NT2/D1 (cell line): ENCODE measurements at regions not wholly inside any gene's neighbourhood (a gene's known extent, or its start where the extent isn't known, plus 50 kb on each side); places are given as distances from the start of the nearest gene placed in this dataset.
"Not testable (repeated sequence)": the region's sequence is repeated elsewhere in the genome, so short reads cannot be mapped to it uniquely, and the experiment has no call there.

Experiments used
- DNase-seq: peaks from one replicate; pipeline ENCODE4 v3.0.0-alpha.2; 2011; ENCODE audit warnings: low read depth, low spot score
- H3K27me3 ChIP-seq: 2 replicates; pipeline ENCODE4 v1.6.0; 2011; ENCODE audit warnings: mild to moderate bottlenecking; ENCODE audit not compliant: insufficient read length, insufficient read depth
- H3K36me3 ChIP-seq: 2 replicates; pipeline ENCODE4 v1.6.1; 2011; ENCODE audit warnings: mild to moderate bottlenecking, low read length, mixed read lengths; ENCODE audit not compliant: insufficient read depth, insufficient read length
- H3K4me1 ChIP-seq: 2 replicates; pipeline ENCODE4 v1.5.1; 2011; ENCODE audit not compliant: insufficient read depth, insufficient read length
- H3K4me3 ChIP-seq: 2 replicates; pipeline ENCODE4 v1.5.1; 2011; ENCODE audit warnings: low read depth; ENCODE audit not compliant: insufficient read length
- H3K9ac ChIP-seq: 2 replicates; pipeline ENCODE4 v1.6.0; 2011; ENCODE audit warnings: low read depth; ENCODE audit not compliant: insufficient read length
- H3K9me3 ChIP-seq: 2 replicates; pipeline ENCODE4 v1.5.1; 2011; ENCODE audit warnings: mild to moderate bottlenecking, low read length; ENCODE audit not compliant: insufficient read depth
- SUZ12 ChIP-seq: IDR thresholded peaks from 2 replicates; pipeline ENCODE4 v1.6.1; 2011; ENCODE audit not compliant: insufficient read length, insufficient read depth; ENCODE audit errors: extremely low read depth
- YY1 ChIP-seq: IDR thresholded peaks from 2 replicates; pipeline ENCODE4 v1.6.1; 2011; ENCODE audit not compliant: insufficient read length, insufficient read depth
- ZNF274 ChIP-seq: IDR thresholded peaks from 2 replicates; pipeline ENCODE4 v1.6.1; 2011; ENCODE audit warnings: mild to moderate bottlenecking, low read depth, low read length

DNA sequence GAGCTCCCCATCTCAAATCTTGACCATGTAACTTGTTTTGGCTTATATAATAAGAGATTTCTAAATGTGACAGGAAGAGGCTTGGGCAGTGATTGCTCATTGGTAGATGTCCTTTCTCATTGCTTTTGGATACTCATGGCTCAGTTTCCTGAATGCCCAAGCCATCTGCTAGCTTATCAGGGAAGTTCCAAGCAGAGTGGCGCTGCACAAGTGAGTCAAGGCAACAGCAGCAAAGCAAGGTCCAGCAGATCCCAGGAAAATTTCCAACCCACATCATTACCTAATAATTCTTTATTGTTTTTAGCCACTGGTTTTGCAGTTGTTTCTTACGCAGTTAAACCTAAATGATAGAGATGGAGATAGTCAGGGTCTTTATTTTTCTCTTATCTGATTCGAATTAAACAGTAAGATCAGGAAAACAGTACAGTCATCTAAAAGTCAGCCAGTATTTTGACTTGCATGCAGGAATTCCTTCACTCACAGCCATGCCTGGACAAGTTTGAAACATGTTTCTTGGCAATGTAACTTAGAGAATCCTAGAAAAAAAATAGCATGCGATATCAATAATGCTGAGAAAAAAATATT, 349.7 kb upstream of the TMEFF2 start:
- Histone ChIP-seq H3K27me3 (no peaks in the 10 kb centered on the region), H3K4me3 (no peak overlapping the region), H3K4me1 (peaks cover 2% of the 10 kb centered on the region), H3K9me3 (no peaks in the 10 kb centered on the region), H3K36me3 (no peaks in the 10 kb centered on the region), H3K9ac (no peak overlapping the region)
- TF ChIP-seq YY1 (no peak), ZNF274 (no peak), SUZ12 (no peak)
- DNase-seq: no peak

GRCh38 chr2:192542148-192543066, 347.7 kb upstream of the TMEFF2 start:
- not testable (repeated sequence) for H3K9ac ChIP-seq, H3K36me3 ChIP-seq, H3K9me3 ChIP-seq, H3K4me1 ChIP-seq, H3K27me3 ChIP-seq, H3K4me3 ChIP-seq
- DNase-seq: peak; percentile 3

DNA sequence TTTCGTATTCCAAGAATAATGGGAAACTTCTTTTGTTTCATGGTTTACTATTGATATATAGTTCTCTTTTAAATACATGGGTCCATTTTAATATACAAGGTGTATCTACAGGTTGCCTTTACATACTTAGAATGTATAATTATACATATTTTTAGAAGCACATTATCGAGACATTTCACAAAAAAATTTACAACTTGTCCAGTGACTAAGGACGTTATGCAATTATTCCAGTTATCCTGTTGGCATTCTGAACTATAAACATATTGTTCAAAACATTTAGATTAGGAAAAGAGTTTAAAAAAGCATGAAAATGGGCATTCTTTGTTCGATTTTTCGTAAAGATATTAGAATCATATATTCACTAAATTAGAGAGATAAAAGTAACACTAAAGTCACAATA, 344.6 kb upstream of the TMEFF2 start:
- no peaks in the 10 kb centered on the region for H3K36me3 ChIP-seq
- DNase-seq: no peak
- no peaks in the 10 kb centered on the region for H3K27me3 ChIP-seq

DNA sequence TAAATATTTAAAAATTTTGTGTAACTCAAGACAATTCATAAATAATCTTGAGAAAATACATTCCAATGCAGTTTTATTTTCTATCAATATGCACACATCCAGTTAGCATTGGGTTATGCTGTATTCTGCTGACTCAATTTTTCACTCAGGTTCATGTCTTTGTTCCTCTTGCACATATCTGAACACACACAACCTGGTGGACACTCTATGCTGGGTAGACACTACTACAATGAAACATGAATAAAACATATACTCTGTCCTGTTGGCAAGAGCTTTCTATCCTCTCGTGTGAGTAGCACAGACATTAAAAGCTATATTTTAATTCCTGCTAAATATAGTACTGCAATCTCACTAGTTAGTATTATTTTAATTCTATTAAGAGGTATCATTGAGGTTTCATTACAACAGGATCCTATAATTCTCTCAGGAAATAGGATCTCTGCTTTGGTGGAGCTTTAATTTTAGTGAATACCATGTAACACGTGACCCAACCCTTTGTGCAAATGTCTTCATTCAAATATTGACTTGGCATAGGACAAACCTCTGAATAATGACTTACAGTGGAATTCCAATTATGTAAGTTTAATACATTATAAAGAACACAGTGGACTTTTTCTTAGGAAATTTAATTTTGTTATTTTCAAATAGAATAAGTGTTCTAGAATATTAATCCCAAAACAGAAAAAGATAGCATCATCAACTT, 342.3 kb upstream of the TMEFF2 start:
- no peak for TF ChIP-seq SUZ12
- no peak for TF ChIP-seq ZNF274
- no peak for TF ChIP-seq YY1
- H3K36me3 ChIP-seq: no peaks in the 10 kb centered on the region
- H3K27me3 ChIP-seq: no peaks in the 10 kb centered on the region
- no peak overlapping the region for H3K9ac ChIP-seq
- H3K4me3 ChIP-seq: no peak overlapping the region
- peaks cover 2% of the 10 kb centered on the region for H3K4me1 ChIP-seq
- no peaks in the 10 kb centered on the region for H3K9me3 ChIP-seq
- DNase-seq: no peak

More for the DNA sequence above, 344.6 kb upstream of the TMEFF2 start:
- Histone ChIP-seq H3K9ac (no peak overlapping the region), H3K4me1 (peaks cover 2% of the 10 kb centered on the region), H3K9me3 (no peaks in the 10 kb centered on the region), H3K4me3 (no peak overlapping the region)
- TF ChIP-seq YY1 (no peak), ZNF274 (no peak), SUZ12 (no peak)

DNA sequence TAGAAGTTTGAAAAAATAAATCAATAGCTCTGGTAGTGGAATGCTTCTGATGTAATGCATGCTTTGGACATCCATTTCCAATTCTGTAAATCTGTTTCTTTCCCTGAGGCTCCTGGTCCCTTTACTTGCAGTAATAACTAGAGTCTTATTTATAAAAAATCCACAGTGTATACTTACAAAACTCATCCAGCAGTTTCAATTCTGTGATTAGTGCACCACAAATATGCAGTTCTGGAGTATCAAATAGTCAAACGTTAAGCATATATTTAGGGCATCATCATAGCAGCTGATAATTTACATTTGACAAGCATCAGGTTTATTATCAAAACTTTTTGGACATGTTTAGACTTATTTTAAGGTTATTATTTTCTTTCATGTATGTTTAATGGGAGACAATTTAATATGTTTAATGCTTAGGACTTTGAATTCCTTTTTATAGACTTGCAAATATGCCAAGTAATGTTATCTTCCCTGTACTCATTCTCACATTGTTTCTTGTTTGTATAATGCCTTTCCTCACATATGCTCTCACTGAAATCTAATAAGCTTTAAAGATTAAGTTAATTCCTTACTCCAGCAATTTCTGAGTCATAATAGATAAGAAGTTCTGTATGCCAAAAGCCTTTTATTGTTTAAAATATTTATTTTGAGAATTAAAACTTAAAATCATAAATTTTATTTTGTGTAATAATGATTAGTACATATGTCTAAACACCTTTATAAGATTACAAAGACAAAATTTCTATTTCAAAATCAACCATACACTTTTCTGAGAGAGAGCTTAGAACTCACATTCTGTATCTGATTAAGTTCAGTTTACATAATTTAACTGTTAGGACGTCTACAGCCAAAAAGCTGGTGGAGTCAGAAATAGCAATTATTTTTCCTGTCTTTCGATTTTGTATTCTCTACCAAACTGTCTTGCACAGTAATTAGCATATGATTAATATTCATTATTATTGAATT, 341.5 kb upstream of the TMEFF2 start:
- Histone ChIP-seq H3K4me3 (no peak overlapping the region), H3K36me3 (no peaks in the 10 kb centered on the region), H3K4me1 (no peaks in the 10 kb centered on the region), H3K9me3 (no peaks in the 10 kb centered on the region), H3K9ac (no peak overlapping the region), H3K27me3 (no peaks in the 10 kb centered on the region)
- DNase-seq: no peak
- TF ChIP-seq ZNF274: no peak

DNA sequence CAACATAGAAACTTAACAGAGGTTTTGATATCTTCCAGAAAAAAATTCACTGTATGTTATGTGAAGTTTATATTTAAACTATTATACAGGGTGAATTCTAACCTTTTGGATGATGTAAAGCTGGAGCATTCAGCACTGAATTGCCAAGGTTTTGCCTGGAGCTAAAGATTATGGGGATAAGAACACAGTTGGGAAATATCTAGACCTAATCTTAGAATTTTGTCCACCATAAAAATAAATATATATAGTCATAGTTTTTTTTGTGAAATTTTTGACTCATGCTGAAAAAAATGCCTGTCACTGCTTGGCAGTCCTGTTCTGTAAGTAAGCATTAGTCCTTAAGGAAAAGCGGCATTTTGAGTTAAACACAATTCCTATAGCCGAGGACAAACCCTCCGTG, 339.3 kb upstream of the TMEFF2 start:
- Histone ChIP-seq H3K27me3 (no peaks in the 10 kb centered on the region), H3K9ac (no peak overlapping the region), H3K36me3 (no peaks in the 10 kb centered on the region), H3K9me3 (no peaks in the 10 kb centered on the region), H3K4me3 (no peak overlapping the region), H3K4me1 (no peaks in the 10 kb centered on the region)
- no peak for TF ChIP-seq SUZ12
- TF ChIP-seq YY1: no peak
- DNase-seq: no peak

DNA sequence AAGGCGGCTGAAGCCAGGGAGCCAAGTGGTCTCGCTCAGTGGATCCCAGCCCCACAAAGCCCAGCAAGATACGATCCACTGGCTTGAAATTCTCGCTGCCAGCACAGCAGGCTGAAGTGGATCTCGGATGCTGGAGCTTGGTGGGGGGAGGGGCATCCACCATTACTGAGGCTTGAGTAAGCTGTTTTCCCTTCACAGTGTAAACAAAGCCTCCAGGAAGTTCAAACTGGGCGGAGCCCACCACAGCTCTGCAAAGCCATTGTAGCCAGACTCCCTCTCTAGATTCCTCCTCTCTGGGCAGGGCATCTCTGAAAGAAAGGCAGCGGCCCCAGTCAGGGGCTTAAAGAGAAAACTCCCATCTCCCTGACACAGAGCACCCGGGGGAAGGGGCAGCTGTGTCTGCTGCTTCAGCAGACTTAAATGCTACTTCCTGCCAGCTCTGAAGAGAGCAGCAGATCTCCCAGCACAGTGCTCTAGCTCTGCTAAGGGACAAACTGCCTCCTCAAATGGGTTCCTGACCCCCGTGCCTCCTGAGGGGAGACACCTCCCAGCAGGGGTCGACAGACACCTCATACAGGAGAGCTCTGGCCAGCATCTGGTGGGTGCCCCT, 330.0 kb upstream of the TMEFF2 start:
- not testable (repeated sequence) for H3K36me3 ChIP-seq, H3K4me3 ChIP-seq, H3K27me3 ChIP-seq, H3K4me1 ChIP-seq, H3K9ac ChIP-seq
- DNase-seq: peak; percentile 27
- H3K9me3 ChIP-seq: peaks cover 18% of the 10 kb centered on the region; the same call in 1 of the 2 replicates

- H3K36me3 ChIP-seq, H3K4me3 ChIP-seq, H3K27me3 ChIP-seq, H3K9ac ChIP-seq, DNase-seq, H3K4me1 ChIP-seq: not testable (repeated sequence)
- H3K9me3 ChIP-seq: peaks cover 18% of the 10 kb centered on the region; the same call in 1 of the 2 replicates
These were observed 329.5 kb upstream of the TMEFF2 start for GRCh38 chr2:192524214-192524613.
